HepG2 (cell line): ENCODE measurements at regions not wholly inside any gene's neighbourhood (a gene's known extent, or its start where the extent isn't known, plus 50 kb on each side); places are given as distances from the start of the nearest gene placed in this dataset.

Experiments used
- ATAC-seq: fragments of 200-7000 bp; cut with Tn5 transposase; 3 replicates; pipeline ENCODE4 v1.9.1; 2020; ENCODE audit warnings: mild to moderate bottlenecking, moderate library complexity
- BruUV-seq: library from RNA; stranded (reverse); fragments of 400-500 nt; replicated peaks from 2 replicates; lab custom pipeline; 2021; lab: Mats Ljungman, UMichigan
- CTCF ChIA-PET: fragments of 300-600 bp; formaldehyde crosslinking; extraction: SDS; loops from one replicate; lab custom pipeline; 2021; ENCODE audit warnings: low total read pairs, inconsistent platforms, low intra/inter-chr PET ratio; lab: Yijun Ruan, JAX
- POLR2A ChIA-PET: fragments of 350-600 bp; sonication (Branson Sonifier 250); formaldehyde crosslinking; loops from one replicate; lab custom pipeline; 2020; ENCODE audit warnings: antibody characterized with exemption, inconsistent platforms; lab: Yijun Ruan, JAX
- DNase-seq: peaks from one replicate; pipeline ENCODE4 v3.0.0-alpha.2; 2015; ENCODE audit warnings: low spot score
- FAIRE-seq: peaks from 3 replicates; lab custom pipeline; 2011; peaks lifted over from hg19 to GRCh38; lab: Jason Lieb, UNC
- H2AFZ ChIP-seq: one replicate; pipeline ENCODE4 v1.6.1; 2011; ENCODE audit warnings: low read length, inconsistent platforms
- H3K27ac ChIP-seq: fragments of 300-600 bp; 3 replicates; pipeline ENCODE4 v1.8.0; 2011; ENCODE audit warnings: mixed run types, mild to moderate bottlenecking, mixed read lengths, low read length, inconsistent platforms; ENCODE audit not compliant: insufficient read depth; ENCODE audit errors: extremely low read length
- H3K27me3 ChIP-seq, 2 experiments: fragments of 200-600 bp in 1 of 2; 2 replicates in 1 of 2; 3 replicates in 1 of 2; pipeline versions ENCODE4 v1.6.0 to v1.8.0; 2011; ENCODE audit warnings: low read length in 2 of 2, mild to moderate bottlenecking in 2 of 2, moderate library complexity in 2 of 2, inconsistent platforms in 1 of 2; ENCODE audit not compliant: insufficient read depth in 2 of 2, control insufficient read depth in 1 of 2
- H3K36me3 ChIP-seq, 2 experiments: fragments of 200-600 bp in 1 of 2; replicated peaks in 1 of 2; 2 replicates in 1 of 2; 3 replicates in 1 of 2; pipeline versions ENCODE4 v1.5.1 to v1.8.0; 2011; ENCODE audit warnings: low read length in 2 of 2, inconsistent platforms in 1 of 2; ENCODE audit not compliant: insufficient read depth in 2 of 2, control insufficient read depth in 1 of 2
- H3K4me1 ChIP-seq: 2 replicates; pipeline ENCODE4 v1.5.1; 2012; ENCODE audit warnings: low read length, inconsistent platforms; ENCODE audit not compliant: insufficient read depth
- H3K4me2 ChIP-seq: 2 replicates; pipeline ENCODE4 v1.6.0; 2011; ENCODE audit warnings: low read depth, low read length, inconsistent platforms
- H3K4me3 ChIP-seq, 3 experiments: fragments of 200-600 bp in 1 of 3; sonication (generic), shearing (Covaris generic) in 1 of 3; replicated peaks in 1 of 3; 2 replicates each; pipeline ENCODE4 v1.5.1; 2011 to 2016; ENCODE audit warnings: low read length in 3 of 3, inconsistent platforms in 2 of 3, low read depth in 2 of 3, mild to moderate bottlenecking in 2 of 3, control low read depth in 1 of 3, mixed read lengths in 1 of 3; ENCODE audit not compliant: insufficient read depth in 1 of 3
- H3K79me2 ChIP-seq: one replicate; pipeline ENCODE4 v1.6.1; 2011; ENCODE audit warnings: low read length, inconsistent platforms; ENCODE audit not compliant: insufficient read depth
- H3K9ac ChIP-seq: 2 replicates; pipeline ENCODE4 v1.6.0; 2011; ENCODE audit warnings: mild to moderate bottlenecking, low read depth, low read length, inconsistent platforms; ENCODE audit not compliant: insufficient read depth
- H3K9me3 ChIP-seq: 2 replicates; pipeline ENCODE4 v1.5.1; 2012; ENCODE audit warnings: mild to moderate bottlenecking, low read length
- H4K20me1 ChIP-seq: 2 replicates; pipeline ENCODE4 v1.6.0; 2011; ENCODE audit warnings: inconsistent platforms, mild to moderate bottlenecking, low read length, moderate library complexity; ENCODE audit not compliant: insufficient read depth
- ARNT2 ChIP-seq: sonication (generic); formaldehyde crosslinking; IDR thresholded peaks from 2 replicates; pipeline ENCODE4 v1.8.0; 2022; ENCODE audit warnings: mild to moderate bottlenecking, low read depth, missing genetic modification reagents, moderate library complexity
- JDP2 ChIP-seq: sonication (generic); formaldehyde crosslinking; IDR thresholded peaks from 2 replicates; pipeline ENCODE4 v1.8.1; 2022; ENCODE audit warnings: missing genetic modification reagents, borderline replicate concordance
- KLF9 ChIP-seq: IDR thresholded peaks from 2 replicates; pipeline ENCODE4 v1.6.1; 2016; ENCODE audit warnings: low read depth
- MED13 ChIP-seq: sonication (generic); formaldehyde crosslinking; IDR thresholded peaks from 2 replicates; pipeline ENCODE4 v1.5.0; 2020; ENCODE audit warnings: missing genetic modification reagents
- NFRKB ChIP-seq: fragments of 450-650 bp; IDR thresholded peaks from 2 replicates; pipeline ENCODE4 v1.6.1; 2017
- RXRA ChIP-seq: sonication (generic); formaldehyde crosslinking; IDR thresholded peaks from 2 replicates; pipeline ENCODE4 v1.5.1; 2020; ENCODE audit warnings: missing genetic modification reagents
- SNAPC5 ChIP-seq: sonication (generic); formaldehyde crosslinking; IDR thresholded peaks from 2 replicates; pipeline ENCODE4 v1.8.1; 2023; ENCODE audit warnings: mild to moderate bottlenecking, missing genetic modification reagents, borderline replicate concordance
- SRSF9 ChIP-seq: fragments of 200-400 bp; formaldehyde crosslinking; IDR thresholded peaks from 2 replicates; pipeline ENCODE4 v1.6.1; 2018; ENCODE audit warnings: borderline replicate concordance, mild to moderate bottlenecking, low read depth, low read length; ENCODE audit not compliant: insufficient read depth, poor library complexity, severe bottlenecking
- U2AF2 ChIP-seq: fragments of 200-400 bp; formaldehyde crosslinking; IDR thresholded peaks from 2 replicates; pipeline ENCODE4 v1.6.1; 2017; ENCODE audit warnings: low read depth, mild to moderate bottlenecking, low read length
- ZNF160 ChIP-seq: sonication (generic); formaldehyde crosslinking; IDR thresholded peaks from 2 replicates; pipeline ENCODE4 v1.8.0; 2022; ENCODE audit warnings: mild to moderate bottlenecking, inconsistent platforms, missing genetic modification reagents
- ZNF253 ChIP-seq: sonication (generic); formaldehyde crosslinking; IDR thresholded peaks from 2 replicates; pipeline ENCODE4 v1.8.0; 2022; ENCODE audit warnings: mild to moderate bottlenecking, missing genetic modification reagents, borderline replicate concordance
- ZNF570 ChIP-seq: sonication (generic); formaldehyde crosslinking; IDR thresholded peaks from 2 replicates; pipeline ENCODE4 v1.4.0; 2020; ENCODE audit warnings: mild to moderate bottlenecking, missing genetic modification reagents, borderline replicate concordance
- ZNF746 ChIP-seq: sonication (generic); formaldehyde crosslinking; IDR thresholded peaks from 2 replicates; pipeline ENCODE4 v1.8.0; 2022; ENCODE audit warnings: mild to moderate bottlenecking, missing genetic modification reagents
- ZSCAN21 ChIP-seq: sonication (generic); formaldehyde crosslinking; IDR thresholded peaks from 2 replicates; pipeline ENCODE4 v1.8.0; 2022; ENCODE audit warnings: mild to moderate bottlenecking, missing genetic modification reagents, moderate library complexity, borderline replicate concordance
- ZSCAN22 ChIP-seq: sonication (generic); formaldehyde crosslinking; IDR thresholded peaks from 2 replicates; pipeline ENCODE4 v1.4.0; 2020; ENCODE audit warnings: mild to moderate bottlenecking, missing genetic modification reagents
- in situ Hi-C: cut with HindIII; loops from 2 replicates; pipeline ENCODE4 v1.10.0; 2017; ENCODE audit warnings: low pct_unique_long_range_greater_than_20kb; ENCODE audit not compliant: extremely low pct_ligation_motif_present
- intact Hi-C: fragments of 100-400 bp; cut with micrococcal nuclease; formaldehyde crosslinking; loops from one replicate; pipeline ENCODE4 v1.10.0; 2022; ENCODE audit not compliant: unreplicated experiment
- TF ChIP-seq, protein P1 (sequence below): sonication (generic); formaldehyde crosslinking; IDR thresholded peaks from 2 replicates; pipeline ENCODE4 v1.5.0; 2020; ENCODE audit warnings: mild to moderate bottlenecking, missing genetic modification reagents
- TF ChIP-seq, protein P2 (sequence below): sonication (generic); formaldehyde crosslinking; IDR thresholded peaks from 2 replicates; pipeline ENCODE4 v1.8.1; 2022; ENCODE audit warnings: low read depth, mild to moderate bottlenecking, missing genetic modification reagents
- TF ChIP-seq, protein P3 (sequence below), 2 experiments: sonication (generic) in 1 of 2; formaldehyde crosslinking in 1 of 2; IDR thresholded peaks; 2 replicates each; pipeline versions ENCODE4 v1.5.1 to v1.6.1; 2011 to 2020; ENCODE audit warnings: borderline replicate concordance in 1 of 2, low read depth in 1 of 2, low read length in 1 of 2, mild to moderate bottlenecking in 1 of 2, missing genetic modification reagents in 1 of 2, moderate library complexity in 1 of 2

DNA sequence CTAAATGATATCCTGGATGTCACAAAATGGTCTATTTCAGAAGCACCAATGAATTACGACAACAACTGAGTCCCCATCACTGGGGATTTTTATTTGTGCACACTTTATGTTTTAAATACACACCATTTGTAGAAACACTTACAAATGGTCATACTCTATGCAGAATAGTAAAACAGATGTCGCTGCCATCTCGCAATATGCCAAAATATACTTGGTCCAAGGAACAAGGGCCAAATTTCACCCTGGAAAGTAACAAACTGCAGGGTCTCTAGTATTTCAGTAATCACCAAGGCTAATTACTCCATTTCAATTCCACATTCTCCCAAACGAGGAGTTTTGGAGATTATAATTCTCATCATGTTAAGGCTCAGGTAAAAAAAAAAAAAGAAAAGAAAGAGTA is 215.2 kb downstream of the LMBRD1 start (continued):
- TF ChIP-seq MED13 (CRISPR knock-in tag), result no peak

GRCh38 chr6:69580706-69581105 is 216.1 kb downstream of the LMBRD1 start:
- no peaks in the 10 kb centered on the region for H3K27me3 ChIP-seq
- DNase-seq (no peak), ATAC-seq (no peak), FAIRE-seq (no peak)
- POLR2A ChIA-PET, result no interaction called here
- H3K4me1 ChIP-seq, result no peaks in the 10 kb centered on the region
- H4K20me1 ChIP-seq, result no peaks in the 10 kb centered on the region
- intact Hi-C loops, result no loop called here
- H3K4me2 ChIP-seq, result no peak overlapping the region
- H3K9ac ChIP-seq, result no peak overlapping the region
- CTCF ChIA-PET, result no interaction called here
- in situ Hi-C loops, result no loop called here
- H3K9me3 ChIP-seq, result no peaks in the 10 kb centered on the region
- no peaks in the 10 kb centered on the region for H3K79me2 ChIP-seq
- no peak overlapping the region for H3K27ac ChIP-seq
- H3K4me3 ChIP-seq, result no peak overlapping the region
- no peaks in the 10 kb centered on the region for H3K36me3 ChIP-seq
- no peak overlapping the region for H2AFZ ChIP-seq
- no TSS peak for BruUV-seq
- TF ChIP-seq JDP2 (CRISPR knock-in tag) (no peak), SRSF9 (no peak), RXRA (CRISPR knock-in tag) (no peak), ZNF570 (CRISPR knock-in tag) (no peak), NFRKB (no peak), ZSCAN21 (no peak), ZSCAN22 (CRISPR knock-in tag) (no peak), KLF9 (CRISPR knock-in tag) (no peak), ZNF746 (CRISPR knock-in tag) (no peak), U2AF2 (no peak), SNAPC5 (CRISPR knock-in tag) (no peak), ZNF160 (CRISPR knock-in tag) (no peak), ZNF253 (CRISPR knock-in tag) (no peak), ARNT2 (CRISPR knock-in tag) (no peak)
- TF ChIP-seq, protein P1, sequence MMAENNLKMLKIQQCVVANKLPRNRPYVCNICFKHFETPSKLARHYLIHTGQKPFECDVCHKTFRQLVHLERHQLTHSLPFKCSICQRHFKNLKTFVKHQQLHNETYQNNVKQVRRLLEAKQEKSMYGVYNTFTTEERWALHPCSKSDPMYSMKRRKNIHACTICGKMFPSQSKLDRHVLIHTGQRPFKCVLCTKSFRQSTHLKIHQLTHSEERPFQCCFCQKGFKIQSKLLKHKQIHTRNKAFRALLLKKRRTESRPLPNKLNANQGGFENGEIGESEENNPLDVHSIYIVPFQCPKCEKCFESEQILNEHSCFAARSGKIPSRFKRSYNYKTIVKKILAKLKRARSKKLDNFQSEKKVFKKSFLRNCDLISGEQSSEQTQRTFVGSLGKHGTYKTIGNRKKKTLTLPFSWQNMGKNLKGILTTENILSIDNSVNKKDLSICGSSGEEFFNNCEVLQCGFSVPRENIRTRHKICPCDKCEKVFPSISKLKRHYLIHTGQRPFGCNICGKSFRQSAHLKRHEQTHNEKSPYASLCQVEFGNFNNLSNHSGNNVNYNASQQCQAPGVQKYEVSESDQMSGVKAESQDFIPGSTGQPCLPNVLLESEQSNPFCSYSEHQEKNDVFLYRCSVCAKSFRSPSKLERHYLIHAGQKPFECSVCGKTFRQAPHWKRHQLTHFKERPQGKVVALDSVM (CRISPR knock-in tag), result no peak
- TF ChIP-seq, protein P2, sequence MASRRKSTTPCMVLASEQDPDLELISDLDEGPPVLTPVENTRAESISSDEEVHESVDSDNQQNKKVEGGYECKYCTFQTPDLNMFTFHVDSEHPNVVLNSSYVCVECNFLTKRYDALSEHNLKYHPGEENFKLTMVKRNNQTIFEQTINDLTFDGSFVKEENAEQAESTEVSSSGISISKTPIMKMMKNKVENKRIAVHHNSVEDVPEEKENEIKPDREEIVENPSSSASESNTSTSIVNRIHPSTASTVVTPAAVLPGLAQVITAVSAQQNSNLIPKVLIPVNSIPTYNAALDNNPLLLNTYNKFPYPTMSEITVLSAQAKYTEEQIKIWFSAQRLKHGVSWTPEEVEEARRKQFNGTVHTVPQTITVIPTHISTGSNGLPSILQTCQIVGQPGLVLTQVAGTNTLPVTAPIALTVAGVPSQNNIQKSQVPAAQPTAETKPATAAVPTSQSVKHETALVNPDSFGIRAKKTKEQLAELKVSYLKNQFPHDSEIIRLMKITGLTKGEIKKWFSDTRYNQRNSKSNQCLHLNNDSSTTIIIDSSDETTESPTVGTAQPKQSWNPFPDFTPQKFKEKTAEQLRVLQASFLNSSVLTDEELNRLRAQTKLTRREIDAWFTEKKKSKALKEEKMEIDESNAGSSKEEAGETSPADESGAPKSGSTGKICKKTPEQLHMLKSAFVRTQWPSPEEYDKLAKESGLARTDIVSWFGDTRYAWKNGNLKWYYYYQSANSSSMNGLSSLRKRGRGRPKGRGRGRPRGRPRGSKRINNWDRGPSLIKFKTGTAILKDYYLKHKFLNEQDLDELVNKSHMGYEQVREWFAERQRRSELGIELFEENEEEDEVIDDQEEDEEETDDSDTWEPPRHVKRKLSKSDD (CRISPR knock-in tag), result no peak
- TF ChIP-seq, protein P3, sequence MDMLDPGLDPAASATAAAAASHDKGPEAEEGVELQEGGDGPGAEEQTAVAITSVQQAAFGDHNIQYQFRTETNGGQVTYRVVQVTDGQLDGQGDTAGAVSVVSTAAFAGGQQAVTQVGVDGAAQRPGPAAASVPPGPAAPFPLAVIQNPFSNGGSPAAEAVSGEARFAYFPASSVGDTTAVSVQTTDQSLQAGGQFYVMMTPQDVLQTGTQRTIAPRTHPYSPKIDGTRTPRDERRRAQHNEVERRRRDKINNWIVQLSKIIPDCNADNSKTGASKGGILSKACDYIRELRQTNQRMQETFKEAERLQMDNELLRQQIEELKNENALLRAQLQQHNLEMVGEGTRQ (IDR thresholded peaks at IDR 0.05; ENCODE audit: low read depth, low read length), result no peak
- TF ChIP-seq, protein P3 (CRISPR knock-in tag; IDR thresholded peaks at IDR 0.05; ENCODE audit: borderline replicate concordance), result no peak
